GM18502 (cell line): ENCODE measurements at regions not wholly inside any gene's neighbourhood (a gene's known extent, or its start where the extent isn't known, plus 50 kb on each side); places are given as distances from the start of the nearest gene placed in this dataset.

Experiments used
- ATAC-seq: cut with Tn5 transposase; IDR thresholded peaks from one replicate; pipeline ENCODE4 v1.9.1; 2021; ENCODE audit warnings: mild to moderate bottlenecking; ENCODE audit not compliant: unreplicated experiment, poor library complexity

- ATAC-seq: no peak
These were observed 426.1 kb upstream of the CTNND2 start for GRCh38 chr5:12330381-12330780.

- no peak for ATAC-seq
These were observed 419.5 kb upstream of the CTNND2 start for GRCh38 chr5:12323637-12324229.

DNA sequence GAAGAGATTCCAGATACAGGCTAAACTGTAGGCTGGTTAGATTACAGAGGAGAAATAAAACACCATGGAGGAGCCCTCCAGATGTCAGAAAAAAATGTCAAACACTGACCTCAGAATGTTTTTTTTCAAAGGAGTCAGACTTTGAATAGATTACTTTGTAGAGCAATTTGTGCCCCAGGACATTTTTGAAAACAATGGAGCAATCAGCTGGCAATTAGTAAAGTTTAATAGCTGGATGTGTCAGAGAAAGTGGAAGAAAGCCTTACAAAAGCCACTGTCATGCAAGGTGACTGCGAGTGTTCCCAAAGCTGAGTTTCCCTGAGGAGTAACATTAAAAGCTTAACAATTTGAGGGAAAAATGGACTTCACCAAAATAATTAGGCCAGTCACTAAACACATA lies 417.8 kb upstream of the CTNND2 start:
- ATAC-seq: no peak

DNA sequence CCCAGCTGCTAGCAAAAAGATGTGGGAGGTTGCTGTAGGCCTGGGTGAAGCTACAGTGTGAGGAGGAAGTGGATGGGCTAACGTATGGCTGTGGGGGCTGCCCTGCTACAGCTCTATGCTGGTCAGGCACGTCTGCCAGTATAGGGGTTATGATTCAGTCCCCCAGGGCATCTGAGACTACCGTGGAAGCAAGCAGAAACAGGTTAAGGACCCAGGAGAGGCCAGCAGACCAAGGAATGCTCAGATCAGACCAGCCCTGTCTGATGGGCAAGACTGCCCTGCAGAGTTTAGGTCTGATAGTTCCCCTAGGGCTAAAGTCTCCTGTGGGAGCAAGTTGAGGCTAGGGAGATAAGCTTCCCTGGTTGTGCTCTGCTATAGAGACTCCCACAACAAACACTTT lies 416.1 kb upstream of the CTNND2 start:
- ATAC-seq: no peak

GRCh38 chr5:12316812-12317211 lies 412.6 kb upstream of the CTNND2 start:
- ATAC-seq: no peak

GRCh38 chr5:12315461-12315860 lies 411.2 kb upstream of the CTNND2 start:
- no peak for ATAC-seq

- ATAC-seq: no peak
These were observed 409.4 kb upstream of the CTNND2 start for GRCh38 chr5:12313602-12314001.

GRCh38 chr5:12312343-12312742 lies 408.1 kb upstream of the CTNND2 start:
- no peak for ATAC-seq

DNA sequence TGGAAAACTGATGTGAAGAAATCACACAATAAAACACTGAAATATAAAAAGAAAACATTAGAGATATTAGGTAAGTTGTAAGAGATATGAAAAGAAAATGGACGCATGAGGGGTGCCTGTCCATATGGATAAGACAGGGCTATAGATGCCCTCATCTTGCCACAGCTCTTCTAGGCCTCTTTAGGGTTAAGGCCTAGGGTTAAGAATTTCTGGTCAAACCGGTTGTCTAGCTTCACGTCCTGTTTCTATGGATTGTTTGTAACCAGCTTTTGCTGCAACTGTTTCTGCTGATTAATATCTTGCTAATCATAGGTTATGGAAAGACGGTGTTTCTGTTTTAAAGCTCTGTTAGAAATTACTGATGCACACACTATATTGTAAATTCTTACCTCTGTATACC lies 389.9 kb upstream of the CTNND2 start:
- ATAC-seq: no peak

GRCh38 chr5:12292610-12293204 lies 388.5 kb upstream of the CTNND2 start:
- no peak for ATAC-seq

- ATAC-seq: no peak
These were observed 380.4 kb upstream of the CTNND2 start for GRCh38 chr5:12284604-12285003.

DNA sequence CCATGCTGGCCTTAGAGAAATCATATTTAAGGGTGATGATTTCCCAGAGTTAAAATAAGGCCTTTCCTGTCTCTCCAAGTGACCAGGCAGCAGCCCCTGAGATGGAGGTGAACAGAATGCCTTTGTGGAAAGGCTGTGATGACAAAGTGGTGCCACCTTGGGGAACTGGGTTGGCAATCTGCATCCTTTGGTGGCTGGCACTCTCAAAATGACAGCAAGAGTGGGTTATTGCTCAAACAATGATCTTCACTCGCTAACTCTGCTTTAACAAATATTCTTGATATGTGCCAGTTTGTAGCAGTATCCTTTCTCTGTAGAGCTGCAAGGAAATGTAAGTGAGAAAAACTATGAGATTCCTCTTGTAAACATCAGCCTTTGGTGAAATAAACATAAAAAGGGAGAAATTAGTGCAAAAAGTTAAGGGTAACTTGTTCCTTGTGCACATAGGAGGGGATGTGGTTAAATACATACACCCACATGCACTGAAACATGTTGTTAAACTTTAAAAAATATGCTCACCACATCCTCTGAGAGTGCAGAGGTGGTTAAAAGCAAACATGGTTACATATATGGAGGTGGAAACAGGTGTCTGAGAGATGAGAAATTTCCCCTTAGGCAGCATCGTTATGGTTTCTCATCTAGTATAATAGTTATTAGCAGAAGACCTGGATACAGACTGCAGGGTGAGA lies 373.4 kb upstream of the CTNND2 start:
- ATAC-seq: peak; percentile 62

GRCh38 chr5:12274236-12274635 lies 370.0 kb upstream of the CTNND2 start:
- ATAC-seq: no peak

DNA sequence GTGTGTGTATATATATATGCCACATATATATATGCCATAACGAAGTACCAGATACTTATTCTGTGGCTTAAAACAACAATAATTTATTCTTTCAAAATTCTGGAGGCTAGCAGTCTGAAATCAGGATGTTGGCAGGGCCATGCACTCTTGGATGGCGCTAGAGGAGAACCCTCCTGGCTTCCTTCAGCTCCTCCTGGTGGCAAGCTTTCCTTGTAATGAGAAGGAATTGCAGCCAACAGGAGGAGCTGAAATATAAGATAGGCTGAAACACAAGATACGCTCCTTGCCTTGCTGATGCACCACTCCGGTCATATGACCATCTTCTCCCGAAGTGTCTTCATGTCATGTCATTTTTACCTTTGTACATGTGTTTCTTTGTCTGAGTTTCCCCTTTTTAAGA lies 368.1 kb upstream of the CTNND2 start:
- no peak for ATAC-seq

- no peak for ATAC-seq
These were observed 366.7 kb upstream of the CTNND2 start for GRCh38 chr5:12270914-12271313.

DNA sequence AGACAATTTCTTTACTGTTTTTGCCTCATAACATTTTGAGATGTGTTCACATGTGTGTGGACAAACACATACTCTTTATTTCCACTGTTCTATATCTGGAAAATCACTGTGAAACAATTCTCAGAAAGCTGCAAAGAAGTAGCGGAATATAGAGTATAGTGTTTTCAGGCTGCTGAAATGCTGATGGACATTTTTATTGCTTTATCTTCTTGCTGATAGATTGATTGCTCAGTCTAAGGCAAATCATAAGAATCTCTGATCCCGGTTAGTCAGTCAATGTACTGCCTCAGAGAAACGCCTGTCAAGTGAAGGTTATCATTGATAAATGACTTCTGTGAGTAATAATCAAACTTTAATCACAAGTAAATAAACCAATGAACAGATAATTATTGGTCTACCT lies 364.9 kb upstream of the CTNND2 start:
- no peak for ATAC-seq

- ATAC-seq: no peak
These were observed 354.3 kb upstream of the CTNND2 start for GRCh38 chr5:12258549-12258948.

DNA sequence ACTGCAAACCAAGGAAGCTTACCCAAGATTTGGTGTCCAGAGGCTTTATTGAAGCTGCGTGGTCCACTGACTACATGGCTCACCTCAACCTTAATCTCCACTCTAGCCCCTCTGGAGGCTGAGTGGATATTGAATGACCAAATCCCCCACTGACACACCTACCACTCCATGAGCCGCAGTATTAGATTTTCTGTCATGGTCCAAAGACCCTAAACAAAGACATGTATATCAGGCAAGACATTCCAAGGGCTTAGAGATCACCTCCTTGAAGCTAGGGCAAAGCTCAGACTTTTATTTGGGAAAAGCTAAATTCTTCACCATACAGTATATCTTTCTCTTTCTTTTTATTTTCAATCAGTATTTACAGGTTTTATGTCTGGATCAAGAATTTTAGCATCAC lies 346.2 kb upstream of the CTNND2 start:
- ATAC-seq: no peak

DNA sequence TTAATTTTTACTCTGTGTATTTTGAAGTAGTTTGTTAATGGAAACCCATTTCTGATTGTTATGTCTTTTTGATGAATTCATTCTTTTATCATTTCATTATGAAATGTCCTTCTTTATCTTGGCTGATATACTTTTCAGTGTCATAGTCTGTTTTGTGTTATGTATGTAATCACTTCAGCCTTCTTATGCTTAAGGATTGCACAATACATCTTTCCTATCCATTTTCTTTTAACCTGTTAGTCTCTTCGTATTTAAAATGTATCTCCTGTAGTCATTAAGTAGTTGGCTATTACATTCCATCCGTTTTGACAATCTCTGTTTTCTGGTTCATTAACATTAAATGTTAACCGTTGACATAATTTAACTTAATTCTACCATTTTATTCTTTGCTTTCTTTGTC lies 344.6 kb upstream of the CTNND2 start:
- ATAC-seq: no peak

DNA sequence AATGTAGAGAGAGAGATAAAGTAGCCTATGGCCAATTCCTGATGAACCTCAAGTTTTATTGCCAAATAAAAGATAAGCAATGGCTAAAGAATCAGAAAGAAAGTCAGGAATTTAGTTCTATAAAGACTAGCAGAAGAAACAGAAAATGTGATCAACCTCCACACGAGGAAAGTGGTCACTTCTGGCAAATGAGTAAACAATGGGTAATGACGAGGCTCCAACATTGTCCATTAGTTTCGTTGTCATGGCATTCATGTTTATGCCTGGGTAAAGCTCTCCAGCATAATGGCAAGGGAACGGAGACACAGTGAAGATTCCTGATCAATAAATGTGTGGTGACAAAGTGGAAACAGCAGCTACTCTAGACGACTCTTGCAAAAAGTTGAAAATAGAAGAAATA lies 341.8 kb upstream of the CTNND2 start:
- no peak for ATAC-seq

GRCh38 chr5:12245429-12245828 lies 341.2 kb upstream of the CTNND2 start:
- no peak for ATAC-seq
